ENCODE measurements at regions not wholly inside any gene's neighbourhood (a gene's known extent, or its start where the extent isn't known, plus 50 kb on each side); places are given as distances from the start of the nearest gene placed in this dataset.

GRCh38 chr10:36670621-36671402, 454.6 kb upstream of the ANKRD30A start:
- Mint-ChIP-seq H3K4me1 (ENCODE audit: unreplicated experiment) (peaks cover 11% of the 10 kb centered on the region), H3K36me3 (no peaks in the 10 kb centered on the region), H3K27me3 (peaks cover 3% of the 10 kb centered on the region), H3K27ac (no peak overlapping the region), H3K9me3 (no peaks in the 10 kb centered on the region), H3K4me3 (no peak overlapping the region)
- DNase-seq (ENCODE audit: extremely low spot score, unreplicated experiment) = no peak
- no peak for TF ChIP-seq CTCF (conservative IDR thresholded peaks at IDR 0.05)

- no peaks in the 10 kb centered on the region for H3K9me3 Mint-ChIP-seq
- no peak overlapping the region for H3K27ac Mint-ChIP-seq
These were observed 455.6 kb upstream of the ANKRD30A start for GRCh38 chr10:36669615-36670352.

GRCh38 chr10:36666451-36666850, 458.9 kb upstream of the ANKRD30A start:
- Mint-ChIP-seq H3K4me3 (no peak overlapping the region), H3K9me3 (no peaks in the 10 kb centered on the region), H3K27ac (no peak overlapping the region), H3K36me3 (no peaks in the 10 kb centered on the region), H3K4me1 (ENCODE audit: unreplicated experiment) (peaks cover 4% of the 10 kb centered on the region), H3K27me3 (no peaks in the 10 kb centered on the region)
- no peak for DNase-seq (ENCODE audit: extremely low spot score, unreplicated experiment)
- no peak for TF ChIP-seq CTCF (conservative IDR thresholded peaks at IDR 0.05)

More at GRCh38 chr10:36669615-36670352, 455.6 kb upstream of the ANKRD30A start:
- Mint-ChIP-seq H3K4me1 (ENCODE audit: unreplicated experiment) (peaks cover 8% of the 10 kb centered on the region), H3K4me3 (no peak overlapping the region), H3K27me3 (peaks cover 3% of the 10 kb centered on the region), H3K36me3 (no peaks in the 10 kb centered on the region)
- TF ChIP-seq CTCF (conservative IDR thresholded peaks at IDR 0.05) = no peak
- no peak for DNase-seq (ENCODE audit: extremely low spot score, unreplicated experiment)

GRCh38 chr10:36662571-36662970, 462.8 kb upstream of the ANKRD30A start:
- no peak overlapping the region for H3K4me3 Mint-ChIP-seq
- no peak overlapping the region for H3K27ac Mint-ChIP-seq
- no peak for DNase-seq (ENCODE audit: extremely low spot score, unreplicated experiment)
- no peaks in the 10 kb centered on the region for H3K9me3 Mint-ChIP-seq
- no peaks in the 10 kb centered on the region for H3K27me3 Mint-ChIP-seq
- TF ChIP-seq CTCF (conservative IDR thresholded peaks at IDR 0.05) = no peak
- H3K4me1 Mint-ChIP-seq (ENCODE audit: unreplicated experiment) = no peaks in the 10 kb centered on the region
- H3K36me3 Mint-ChIP-seq = no peaks in the 10 kb centered on the region

GRCh38 chr10:36650274-36650673, 475.1 kb upstream of the ANKRD30A start:
- Mint-ChIP-seq H3K27me3 (no peaks in the 10 kb centered on the region), H3K36me3 (no peaks in the 10 kb centered on the region), H3K9me3 (peaks cover 4% of the 10 kb centered on the region), H3K27ac (no peak overlapping the region), H3K4me3 (no peak overlapping the region), H3K4me1 (ENCODE audit: unreplicated experiment) (no peaks in the 10 kb centered on the region)
- TF ChIP-seq CTCF (conservative IDR thresholded peaks at IDR 0.05) = no peak
- DNase-seq (ENCODE audit: extremely low spot score, unreplicated experiment) = no peak

Measured in type B pancreatic cell (in vitro differentiated cells).